GM21786 (cell line): ENCODE measurements at regions not wholly inside any gene's neighbourhood (a gene's known extent, or its start where the extent isn't known, plus 50 kb on each side); places are given as distances from the start of the nearest gene placed in this dataset.
A peak's percentile ranks its signal among the peaks of the same experiment; 100 is the strongest.
"Not testable (repeated sequence)": the region's sequence is repeated elsewhere in the genome, so short reads cannot be mapped to it uniquely, and the experiment has no call there.

Experiments used
- ATAC-seq: cut with Tn5 transposase; IDR thresholded peaks from one replicate; pipeline ENCODE4 v1.9.1; 2021; ENCODE audit not compliant: unreplicated experiment

GRCh38 chr3:104066658-104067057 is 1300.1 kb upstream of the ALCAM start:
- ATAC-seq, result no peak

DNA sequence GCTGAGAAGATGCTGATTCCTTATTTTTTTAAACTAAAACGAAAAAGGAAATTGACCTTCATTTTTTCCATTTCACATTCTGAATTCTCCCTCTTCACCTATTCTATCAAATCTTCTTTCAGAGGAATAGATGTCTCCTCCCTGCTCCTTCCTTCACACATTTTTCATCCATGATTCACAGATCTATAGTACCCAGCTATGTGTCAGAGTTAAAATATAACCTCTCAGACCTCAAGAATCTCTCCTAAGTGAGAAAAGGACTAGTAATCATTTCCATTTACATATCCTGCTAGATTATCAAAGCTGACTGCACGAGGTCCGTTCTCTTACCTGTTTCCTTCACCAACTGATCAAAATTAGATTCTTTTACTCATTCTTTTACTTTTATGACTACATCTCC is 1297.6 kb upstream of the ALCAM start:
- no peak for ATAC-seq

DNA sequence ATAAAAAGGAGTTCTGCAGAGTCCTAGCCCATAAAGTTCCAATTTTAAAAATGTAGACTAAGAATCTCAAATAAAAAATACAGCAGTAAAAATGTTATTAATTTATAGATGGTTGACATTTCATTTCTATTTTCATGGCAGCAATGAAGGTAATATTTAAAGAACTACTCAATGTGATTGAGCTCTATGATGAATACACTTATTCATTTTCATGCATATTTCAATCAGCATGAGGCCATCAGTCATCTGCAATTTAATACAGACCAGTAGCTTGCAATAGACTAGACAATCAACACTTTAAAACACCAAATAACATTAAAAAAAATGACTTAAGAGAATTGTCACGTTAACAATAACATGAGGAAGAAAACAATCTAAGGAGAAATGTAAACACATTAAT is 1295.8 kb upstream of the ALCAM start:
- ATAC-seq, result no peak

- no peak for ATAC-seq
Observed at GRCh38 chr3:104080088-104080626, 1286.6 kb upstream of the ALCAM start.

- ATAC-seq, result no peak
Observed at GRCh38 chr3:104088738-104089137, 1278.0 kb upstream of the ALCAM start.

- ATAC-seq, result not testable (repeated sequence)
Observed at GRCh38 chr3:104089987-104090386, 1276.7 kb upstream of the ALCAM start.

GRCh38 chr3:104101736-104102135 is 1265.0 kb upstream of the ALCAM start:
- no peak for ATAC-seq

GRCh38 chr3:104102386-104102785 is 1264.3 kb upstream of the ALCAM start:
- ATAC-seq, result peak; percentile 91

GRCh38 chr3:104106276-104106675 is 1260.4 kb upstream of the ALCAM start:
- ATAC-seq, result no peak

GRCh38 chr3:104108522-104108921 is 1258.2 kb upstream of the ALCAM start:
- no peak for ATAC-seq

- no peak for ATAC-seq
Observed at GRCh38 chr3:104126463-104126862, 1240.2 kb upstream of the ALCAM start.

DNA sequence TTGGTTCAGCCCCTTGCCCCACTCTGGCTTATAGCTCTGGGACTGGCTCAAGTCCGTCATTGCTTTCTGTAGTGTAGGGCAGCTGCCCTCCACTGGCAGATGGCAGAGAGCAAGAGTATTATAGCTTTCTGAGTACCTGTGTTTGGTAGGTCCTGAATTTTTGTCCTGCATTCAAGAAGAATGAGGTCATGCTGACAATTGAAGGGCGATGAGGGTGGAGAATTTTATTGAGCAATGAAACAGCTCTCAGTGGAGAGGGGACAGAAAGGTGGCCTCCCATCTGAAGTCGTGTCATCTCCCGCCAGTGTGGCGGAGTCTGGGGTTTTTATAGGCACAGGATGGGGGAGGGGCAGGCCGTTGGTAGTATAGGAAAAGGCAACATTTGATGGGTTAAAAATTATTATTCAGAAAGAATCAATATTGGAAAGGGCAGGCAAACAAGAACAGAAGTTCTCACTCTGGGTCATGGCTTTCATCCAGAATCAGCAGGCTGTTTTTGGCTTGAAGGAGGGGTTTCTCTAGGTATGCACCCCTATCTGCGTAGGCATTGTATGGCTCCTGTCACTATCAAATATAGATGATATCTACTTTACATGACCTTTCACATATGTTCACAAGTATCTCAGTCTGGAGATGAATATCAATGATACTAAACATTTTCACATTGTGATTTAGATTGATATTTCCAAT is 1239.7 kb upstream of the ALCAM start:
- ATAC-seq, result no peak

- no peak for ATAC-seq
Observed at GRCh38 chr3:104127830-104128229, 1238.9 kb upstream of the ALCAM start.

- ATAC-seq, result no peak
Observed at GRCh38 chr3:104132566-104133403, 1233.9 kb upstream of the ALCAM start.

DNA sequence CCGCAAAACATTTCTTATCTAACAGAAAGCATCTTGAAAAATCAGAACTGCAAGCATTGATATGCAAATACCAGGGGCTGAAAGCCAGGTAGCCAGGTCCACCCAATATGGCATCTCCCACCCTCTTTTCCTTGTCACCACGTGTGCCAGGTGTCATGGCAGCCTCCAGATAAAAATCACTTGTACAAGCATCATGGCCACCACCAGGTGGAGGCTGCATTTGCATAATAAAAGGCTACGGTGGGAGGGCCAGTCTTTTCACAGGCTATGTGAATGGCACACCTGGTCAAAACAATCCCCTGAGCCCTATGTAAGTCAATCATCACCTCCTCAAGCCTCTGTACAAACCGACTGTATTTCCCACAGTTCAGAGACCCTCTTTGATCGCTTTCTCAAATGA is 1233.1 kb upstream of the ALCAM start:
- no peak for ATAC-seq

DNA sequence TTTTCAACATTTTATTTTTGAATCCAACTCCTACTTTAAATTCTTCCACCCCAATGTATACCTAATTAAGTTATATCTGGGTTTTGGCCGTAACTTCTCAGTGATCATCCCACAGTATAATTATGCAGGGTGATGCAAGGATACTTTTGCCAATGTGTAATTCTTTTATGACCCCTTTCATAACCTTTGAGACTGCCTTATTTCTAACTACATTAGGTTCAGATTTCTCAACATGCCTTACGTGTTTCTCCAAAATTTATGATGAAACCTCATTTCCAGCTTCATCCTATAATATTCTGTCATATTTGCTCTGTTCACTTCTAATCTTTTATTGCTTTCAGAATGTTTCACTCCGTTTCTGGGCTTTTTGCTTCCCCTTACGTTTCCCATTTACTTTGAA is 1229.6 kb upstream of the ALCAM start:
- no peak for ATAC-seq

DNA sequence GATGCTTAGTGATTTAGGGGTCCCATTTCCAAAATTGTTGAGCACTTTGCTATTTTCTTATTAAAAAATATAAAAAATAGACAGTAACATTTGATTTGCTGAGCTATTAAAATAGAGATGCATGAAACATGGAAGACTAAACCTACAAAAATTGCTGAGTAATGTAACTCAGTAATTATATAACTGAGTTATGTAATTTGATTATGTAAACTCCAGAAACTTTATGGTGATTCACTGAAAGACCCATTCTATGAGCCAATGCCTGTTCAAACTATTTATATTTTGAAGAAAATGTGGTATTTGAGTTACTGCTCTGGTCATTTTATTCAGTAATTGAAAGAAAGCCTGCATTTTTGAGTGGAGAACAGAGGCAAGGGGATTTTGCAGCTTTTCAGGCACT is 1221.5 kb upstream of the ALCAM start:
- ATAC-seq, result no peak

DNA sequence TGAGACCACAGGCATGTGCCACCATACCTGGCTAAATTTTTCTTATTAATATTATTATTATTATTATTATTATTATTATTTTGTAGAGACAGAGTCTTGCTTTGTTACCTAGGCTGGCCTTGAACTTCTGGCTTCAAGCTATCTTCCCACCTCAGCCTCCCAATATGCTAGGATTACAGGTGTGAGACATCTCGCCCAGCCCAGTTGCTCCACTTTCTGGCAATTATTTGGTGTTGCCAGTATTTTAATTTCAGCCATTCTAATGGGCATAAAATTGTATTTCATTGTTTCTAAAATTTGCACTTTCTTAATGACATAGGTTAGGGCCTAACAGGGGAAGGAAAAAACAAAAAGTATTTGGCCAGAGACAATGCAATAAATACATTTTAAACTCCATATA is 1217.6 kb upstream of the ALCAM start:
- no peak for ATAC-seq

GRCh38 chr3:104150724-104151123 is 1216.0 kb upstream of the ALCAM start:
- ATAC-seq, result no peak

GRCh38 chr3:104154896-104155295 is 1211.8 kb upstream of the ALCAM start:
- ATAC-seq, result no peak

DNA sequence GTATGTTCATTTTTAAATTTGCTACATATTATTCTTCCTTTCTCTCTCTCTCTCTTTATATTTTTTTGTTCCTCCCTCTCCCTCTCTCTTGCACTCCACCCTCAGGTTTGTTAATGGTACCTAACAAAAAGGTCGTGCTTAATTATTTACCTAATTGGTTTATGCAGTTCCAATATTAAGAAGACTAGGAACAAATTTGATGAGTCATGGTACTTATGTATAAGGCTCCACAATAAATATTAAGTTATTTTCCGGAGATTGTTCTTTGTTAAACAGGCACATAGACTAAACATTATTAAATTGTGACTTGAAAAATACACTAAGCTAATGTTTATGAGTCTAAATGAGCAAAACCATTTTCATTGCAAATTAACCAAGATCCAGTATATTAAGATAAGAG is 1200.8 kb upstream of the ALCAM start:
- ATAC-seq, result no peak

DNA sequence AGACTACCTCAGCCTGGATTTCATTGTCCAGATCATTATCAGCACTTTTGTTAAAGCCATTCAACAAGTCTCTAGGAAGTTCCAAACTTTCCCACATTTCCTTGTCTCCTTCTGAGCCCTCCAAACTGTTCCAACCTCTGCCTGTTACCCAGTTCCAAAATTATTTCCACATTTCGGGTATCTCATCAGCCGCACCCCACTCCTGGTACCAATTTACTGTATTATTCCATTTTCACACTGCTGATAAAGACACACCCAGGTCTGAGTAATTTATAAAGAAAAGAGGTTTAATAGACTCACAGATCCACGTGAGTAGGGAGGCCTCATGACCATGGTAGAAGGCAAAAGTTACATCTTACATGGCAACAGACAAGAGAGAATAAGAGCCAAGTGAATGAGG is 1198.3 kb upstream of the ALCAM start:
- no peak for ATAC-seq
